ENCODE measurements at regions not wholly inside any gene's neighbourhood (a gene's known extent, or its start where the extent isn't known, plus 50 kb on each side); places are given as distances from the start of the nearest gene placed in this dataset.

DNA sequence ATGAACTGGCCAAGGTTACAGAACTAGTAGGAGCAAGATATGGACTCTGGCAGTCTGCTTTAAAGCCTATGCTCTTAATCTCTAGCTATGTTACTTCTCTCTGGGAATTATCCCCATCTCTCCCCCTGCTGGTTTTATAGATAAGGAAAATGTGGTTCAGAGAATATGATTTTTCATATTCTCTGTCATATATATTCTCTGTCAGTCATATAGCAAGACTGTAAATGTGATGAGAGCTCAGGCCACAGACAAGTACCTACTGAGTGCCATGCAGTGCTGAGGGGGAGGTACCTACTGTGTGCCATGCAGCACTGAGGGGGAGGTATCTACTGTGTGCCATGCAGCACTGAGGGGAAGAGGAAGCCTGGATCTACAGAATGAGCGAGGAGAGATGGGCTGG lies 220.3 kb upstream of the FGGY start:
- TF ChIP-seq POLR2AphosphoS5 (IDR thresholded peaks at IDR 0.05) (no peak), POLR2A (IDR thresholded peaks at IDR 0.05) (no peak)
- TF ChIP-seq, protein P1, sequence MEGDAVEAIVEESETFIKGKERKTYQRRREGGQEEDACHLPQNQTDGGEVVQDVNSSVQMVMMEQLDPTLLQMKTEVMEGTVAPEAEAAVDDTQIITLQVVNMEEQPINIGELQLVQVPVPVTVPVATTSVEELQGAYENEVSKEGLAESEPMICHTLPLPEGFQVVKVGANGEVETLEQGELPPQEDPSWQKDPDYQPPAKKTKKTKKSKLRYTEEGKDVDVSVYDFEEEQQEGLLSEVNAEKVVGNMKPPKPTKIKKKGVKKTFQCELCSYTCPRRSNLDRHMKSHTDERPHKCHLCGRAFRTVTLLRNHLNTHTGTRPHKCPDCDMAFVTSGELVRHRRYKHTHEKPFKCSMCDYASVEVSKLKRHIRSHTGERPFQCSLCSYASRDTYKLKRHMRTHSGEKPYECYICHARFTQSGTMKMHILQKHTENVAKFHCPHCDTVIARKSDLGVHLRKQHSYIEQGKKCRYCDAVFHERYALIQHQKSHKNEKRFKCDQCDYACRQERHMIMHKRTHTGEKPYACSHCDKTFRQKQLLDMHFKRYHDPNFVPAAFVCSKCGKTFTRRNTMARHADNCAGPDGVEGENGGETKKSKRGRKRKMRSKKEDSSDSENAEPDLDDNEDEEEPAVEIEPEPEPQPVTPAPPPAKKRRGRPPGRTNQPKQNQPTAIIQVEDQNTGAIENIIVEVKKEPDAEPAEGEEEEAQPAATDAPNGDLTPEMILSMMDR (IDR thresholded peaks at IDR 0.05), result peak in 3 of 4 experiments; percentile 29 to 51 (median 44)
